Hematopoietic multipotent progenitor cell treated with erythropoietin and hydrocortisone succinate and interleukin-3 and kit ligand, for 8 days (in vitro differentiated cells): ENCODE measurements at regions not wholly inside any gene's neighbourhood (a gene's known extent, or its start where the extent isn't known, plus 50 kb on each side); places are given as distances from the start of the nearest gene placed in this dataset.

ENCODE experiments used
- DNase-seq: peaks from one replicate; pipeline ENCODE4 v3.0.0-alpha.2; 2015

DNA sequence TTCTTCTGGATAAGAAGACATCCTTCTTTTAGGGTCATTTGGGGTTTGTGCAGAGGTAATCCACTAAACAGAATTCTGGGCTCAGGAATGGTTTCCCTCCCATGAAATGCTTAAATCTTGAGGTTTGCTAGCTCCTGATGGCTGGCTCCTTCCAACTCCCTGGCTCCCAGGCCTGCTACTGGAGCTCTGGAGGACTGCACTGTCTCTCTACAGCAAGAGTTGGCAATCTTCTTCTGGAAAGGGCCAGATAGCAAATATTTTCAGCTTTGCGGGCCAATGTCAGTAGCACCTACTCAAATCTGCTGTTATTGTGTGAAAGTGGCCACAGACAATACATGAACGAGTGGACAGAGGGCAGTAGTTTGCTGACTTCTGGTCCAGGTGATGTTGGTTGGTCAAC, 174.2 kb upstream of the CTBP2 start:
- DNase-seq, result no peak

- DNase-seq, result no peak
Observed at GRCh38 chr10:125333769-125334168, 173.4 kb upstream of the CTBP2 start.

- no peak for DNase-seq
Observed at GRCh38 chr10:125333209-125333591, 172.8 kb upstream of the CTBP2 start.

- no peak for DNase-seq
Observed at GRCh38 chr10:125332548-125333208, 172.3 kb upstream of the CTBP2 start.

DNA sequence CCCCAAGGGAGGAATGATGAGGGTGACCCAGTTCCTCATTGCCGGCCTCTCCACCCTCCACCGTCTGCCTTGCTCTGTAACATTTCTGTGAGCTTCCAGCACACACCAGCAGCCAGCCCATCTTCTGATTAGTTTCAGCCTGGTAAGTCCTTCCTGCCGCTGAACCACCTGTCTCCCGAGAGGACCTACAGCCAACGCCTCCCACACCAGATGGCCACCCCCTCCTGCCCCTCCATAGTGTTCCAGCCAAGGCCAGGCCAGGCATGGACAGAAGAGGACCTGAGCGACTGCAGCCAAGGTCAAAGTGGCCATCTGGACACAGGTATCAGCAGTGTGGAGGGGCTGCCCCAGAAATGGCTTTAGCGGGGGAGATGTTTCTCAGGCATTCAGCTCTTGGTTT, 170.7 kb upstream of the CTBP2 start:
- no peak for DNase-seq

DNA sequence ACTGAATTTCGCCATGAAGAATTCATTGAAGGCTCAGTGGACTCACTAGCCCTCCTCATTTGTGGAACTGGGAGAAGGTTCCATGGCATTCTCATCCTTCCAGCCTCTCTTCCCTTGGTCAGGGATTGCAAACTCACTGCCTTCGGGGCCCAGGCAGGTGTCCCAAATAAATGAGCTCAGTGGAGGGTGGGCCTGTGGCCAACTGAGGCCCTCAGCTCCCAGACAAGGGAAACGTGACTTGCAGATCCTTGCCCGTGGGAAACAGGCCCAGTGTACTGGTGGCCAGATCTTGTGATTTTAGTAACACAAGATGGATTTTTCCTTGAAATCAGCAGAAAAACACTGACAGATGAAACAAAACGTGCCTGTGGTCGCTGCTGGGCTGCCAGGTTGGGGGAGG, 168.7 kb upstream of the CTBP2 start:
- no peak for DNase-seq

GRCh38 chr10:125325326-125325725, 165.0 kb upstream of the CTBP2 start:
- no peak for DNase-seq

GRCh38 chr10:125316436-125316835, 156.1 kb upstream of the CTBP2 start:
- no peak for DNase-seq

DNA sequence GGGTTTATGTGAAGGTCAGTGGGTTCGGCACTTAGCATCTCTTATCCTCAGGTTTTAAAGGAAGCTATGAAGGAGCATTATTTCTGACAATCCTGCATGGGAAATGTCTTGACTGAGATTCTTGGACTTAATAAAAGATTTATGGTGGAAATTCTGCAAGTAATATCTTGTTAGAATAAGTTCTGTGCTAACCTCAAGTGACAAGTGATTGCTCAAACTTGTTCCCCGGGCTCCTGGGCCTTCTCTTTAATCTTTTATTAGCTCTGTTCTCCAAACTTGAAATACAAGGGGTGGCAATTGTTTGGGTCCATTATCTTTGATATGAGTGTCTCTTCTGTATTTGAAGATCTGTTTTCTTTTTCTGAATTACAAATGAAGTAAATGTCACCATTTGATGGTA, 140.6 kb upstream of the CTBP2 start:
- DNase-seq, result no peak

DNA sequence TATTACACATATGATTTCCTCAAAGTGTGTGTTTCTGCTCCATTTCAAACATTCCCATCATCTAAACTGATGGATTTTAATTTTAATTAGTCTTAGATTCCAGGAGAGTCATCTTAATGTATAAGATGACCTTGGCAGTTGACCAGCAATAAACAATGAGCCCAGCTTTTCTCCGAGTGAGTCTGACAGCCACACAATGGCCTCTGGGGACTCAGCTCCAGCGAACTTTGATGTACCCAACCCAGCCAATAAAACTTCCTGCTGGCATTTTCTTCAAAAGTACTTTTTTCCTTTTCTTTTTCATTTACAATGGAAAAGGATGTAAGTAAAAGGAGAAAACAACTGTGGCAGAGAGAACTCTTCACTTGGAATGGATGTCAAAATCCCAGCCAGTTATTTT, 139.1 kb upstream of the CTBP2 start:
- DNase-seq, result no peak

DNA sequence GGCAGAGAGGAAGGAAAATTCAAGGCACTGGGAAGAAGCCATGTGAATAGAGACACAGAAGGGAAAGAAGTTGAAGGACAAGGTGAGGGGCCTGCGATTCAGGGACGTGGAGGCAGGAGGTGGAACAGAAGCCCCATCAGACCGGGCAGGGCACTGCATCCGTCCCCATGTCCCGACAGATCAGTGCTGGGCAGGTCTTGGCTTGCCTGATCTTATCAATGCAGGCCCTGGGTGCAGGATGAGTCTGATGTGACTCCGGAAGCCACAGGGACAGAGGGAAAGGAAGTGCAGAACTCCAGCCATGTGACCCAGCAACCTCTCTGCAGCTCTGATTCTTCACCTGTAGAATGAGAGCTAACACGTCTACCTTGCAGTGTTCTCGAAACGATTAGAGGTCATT, 136.2 kb upstream of the CTBP2 start:
- DNase-seq, result no peak

- no peak for DNase-seq
Observed at GRCh38 chr10:125294109-125294508, 133.7 kb upstream of the CTBP2 start.

DNA sequence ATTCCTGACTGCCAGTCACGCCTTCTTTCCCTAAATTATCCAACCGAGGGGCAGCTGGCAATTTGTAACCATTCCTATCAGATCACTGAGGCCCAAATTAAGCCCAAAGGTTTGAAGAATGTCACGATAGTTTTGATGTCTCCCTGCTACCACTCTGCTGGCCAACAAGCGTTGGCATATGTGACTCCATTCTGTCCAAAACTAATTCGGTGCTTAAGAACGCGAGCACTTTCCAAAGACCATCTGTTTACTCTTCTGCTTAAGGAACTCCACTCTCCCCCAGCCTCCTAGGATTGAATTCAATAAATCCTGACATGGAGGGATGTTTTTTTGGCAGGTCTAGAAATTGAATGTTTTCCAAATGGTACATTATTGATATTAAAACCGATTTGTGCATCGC, 131.5 kb upstream of the CTBP2 start:
- no peak for DNase-seq

- DNase-seq, result no peak
Observed at GRCh38 chr10:125289461-125289860, 129.1 kb upstream of the CTBP2 start.

DNA sequence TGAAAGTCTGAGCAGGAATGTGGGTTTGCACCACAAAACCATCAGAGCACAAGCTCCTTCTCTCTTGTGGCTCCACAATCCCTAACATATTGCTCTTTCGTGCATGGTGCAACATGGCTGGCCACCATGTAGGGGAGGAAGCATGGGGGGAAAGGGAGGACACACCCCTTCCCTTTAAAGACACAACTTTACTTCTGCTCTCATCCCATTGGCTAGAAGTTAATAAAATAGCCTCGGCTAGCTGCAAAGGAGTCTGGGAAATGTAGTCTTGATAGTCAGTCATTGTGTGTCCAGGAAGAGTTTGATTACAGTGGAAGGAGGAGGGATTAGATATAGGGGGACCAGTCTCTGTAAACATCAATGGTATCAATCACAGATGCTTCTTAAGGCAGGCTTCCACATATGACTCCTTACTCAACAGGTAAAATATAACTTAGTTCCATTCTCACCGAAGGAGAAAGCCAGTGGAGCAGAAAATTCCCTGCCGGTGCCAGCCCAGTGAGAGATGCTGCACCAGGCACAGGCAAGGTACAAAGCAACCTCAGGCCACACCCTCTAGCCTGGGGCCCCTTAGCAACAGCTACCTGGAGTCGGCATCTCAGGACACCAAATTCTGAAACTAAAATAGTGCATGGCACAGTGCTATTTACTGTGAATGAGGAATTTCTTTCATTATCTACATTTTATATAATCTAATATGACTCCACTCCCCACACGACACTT, 124.7 kb upstream of the CTBP2 start:
- peak; percentile 29 for DNase-seq

- no peak for DNase-seq
Observed at GRCh38 chr10:125283836-125284614, 123.7 kb upstream of the CTBP2 start.

DNA sequence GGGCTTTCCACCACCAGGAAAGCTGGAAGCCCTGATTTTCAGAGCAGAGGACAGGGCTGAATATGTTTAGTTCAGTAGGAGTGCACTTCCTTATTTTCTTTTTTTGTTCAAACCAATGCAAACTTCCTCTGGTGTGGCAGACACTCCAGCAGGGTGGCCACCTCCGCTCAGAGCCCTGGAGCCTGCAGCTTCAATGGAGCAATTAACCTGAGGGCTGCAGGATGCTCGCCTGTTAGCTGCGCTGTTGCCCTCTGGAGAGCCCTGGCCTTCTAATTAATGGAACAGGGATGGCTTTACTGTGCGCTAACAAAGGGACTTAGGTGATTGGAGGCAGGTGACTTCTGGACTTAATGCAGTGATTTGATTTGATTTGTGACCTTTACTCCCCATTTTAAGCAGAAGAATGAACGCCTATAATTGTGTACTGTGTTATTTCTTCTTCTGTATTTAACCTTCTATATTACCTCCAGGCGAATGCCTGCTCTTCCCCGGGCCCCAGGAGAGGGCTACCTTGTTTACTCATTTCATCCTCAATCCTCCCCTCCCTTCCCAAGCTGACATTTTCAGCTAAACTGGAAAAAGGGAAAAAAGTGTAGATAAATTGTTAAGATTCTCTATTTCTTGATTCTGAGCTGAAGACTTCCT, 123.0 kb upstream of the CTBP2 start:
- DNase-seq, result no peak

- DNase-seq, result no peak
Observed at GRCh38 chr10:125281091-125281490, 120.7 kb upstream of the CTBP2 start.

GRCh38 chr10:125276133-125276532, 115.8 kb upstream of the CTBP2 start:
- DNase-seq, result no peak

GRCh38 chr10:125274961-125275360, 114.6 kb upstream of the CTBP2 start:
- DNase-seq, result no peak

GRCh38 chr10:125273023-125273422, 112.7 kb upstream of the CTBP2 start:
- no peak for DNase-seq

- DNase-seq, result no peak
Observed at GRCh38 chr10:125269716-125270115, 109.4 kb upstream of the CTBP2 start.

GRCh38 chr10:125266966-125267365, 106.6 kb upstream of the CTBP2 start:
- DNase-seq, result no peak

DNA sequence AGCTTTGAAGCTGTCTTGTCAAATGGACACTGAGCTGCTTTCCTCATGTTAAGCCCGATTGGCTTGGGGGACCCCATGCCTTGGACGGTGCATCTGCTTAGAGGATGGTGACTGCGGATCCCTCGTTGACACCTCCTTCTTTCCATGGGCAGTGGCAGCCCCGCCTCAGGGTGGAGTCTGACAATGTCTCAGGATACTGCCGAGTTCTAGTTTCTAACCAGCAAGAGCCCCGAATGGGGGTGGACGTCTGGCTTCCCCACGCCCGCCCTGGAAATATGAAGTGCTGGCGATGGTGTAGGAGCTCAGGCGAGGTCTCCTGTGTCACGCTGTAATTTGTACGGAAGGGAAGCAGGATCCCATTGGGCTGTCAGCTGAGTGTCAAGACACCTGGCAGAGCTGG, 106.2 kb upstream of the CTBP2 start:
- DNase-seq, result no peak
